IMR-90 (cell line): ENCODE measurements at regions not wholly inside any gene's neighbourhood (a gene's known extent, or its start where the extent isn't known, plus 50 kb on each side); places are given as distances from the start of the nearest gene placed in this dataset.

Source experiments
- ATAC-seq: fragments of 200-7000 bp; cut with Tn5 transposase; 2 replicates; pipeline ENCODE4 v1.9.1; 2020; ENCODE audit warnings: low read depth, mild to moderate bottlenecking, moderate library complexity
- BruUV-seq: library from RNA; stranded (reverse); fragments of 400-500 nt; replicated peaks from 2 replicates; lab custom pipeline; 2021; lab: Mats Ljungman, UMichigan
- CTCF ChIA-PET: fragments of 300-600 bp; formaldehyde crosslinking; extraction: SDS; loops from one replicate; lab custom pipeline; 2021; ENCODE audit warnings: antibody characterized with exemption; lab: Yijun Ruan, JAX
- POLR2A ChIA-PET: fragments of 300-600 bp; sonication (Branson Sonifier 250); formaldehyde crosslinking; loops from one replicate; lab custom pipeline; 2022; ENCODE audit warnings: antibody characterized with exemption; ENCODE audit not compliant: unreplicated experiment; lab: Charles Lee
- DNase-seq: peaks from one replicate; pipeline ENCODE4 v3.0.0; 2013
- H2AFZ ChIP-seq: replicated peaks from 2 replicates; pipeline ENCODE3; 2013; ENCODE audit warnings: low read length, mild to moderate bottlenecking; ENCODE audit not compliant: poor library complexity
- H2AK5ac ChIP-seq: 2 replicates; pipeline ENCODE4 v1.6.1; 2013; ENCODE audit warnings: low read depth, low read length, inconsistent platforms
- H2AK9ac ChIP-seq: replicated peaks from 2 replicates; pipeline ENCODE3; 2013; ENCODE audit warnings: mild to moderate bottlenecking, low read depth, low read length, moderate library complexity; ENCODE audit not compliant: poor library complexity
- H2BK120ac ChIP-seq: 2 replicates; pipeline ENCODE4 v1.6.1; 2013; ENCODE audit warnings: low read depth, low read length, inconsistent platforms
- H2BK15ac ChIP-seq: 3 replicates; pipeline ENCODE4 v1.6.1; 2013; ENCODE audit warnings: low read depth, low read length, inconsistent platforms
- H2BK20ac ChIP-seq: 2 replicates; pipeline ENCODE4 v1.6.1; 2013; ENCODE audit warnings: low read depth, mild to moderate bottlenecking, inconsistent platforms, low read length, moderate library complexity
- H2BK5ac ChIP-seq: 2 replicates; pipeline ENCODE4 v1.6.1; 2013; ENCODE audit warnings: mild to moderate bottlenecking, low read depth, low read length, inconsistent platforms; ENCODE audit not compliant: poor library complexity, severe bottlenecking
- H3K14ac ChIP-seq: replicated peaks from 2 replicates; pipeline ENCODE4 v1.6.1; 2013; ENCODE audit warnings: low read depth, low read length, inconsistent platforms
- H3K18ac ChIP-seq: 2 replicates; pipeline ENCODE4 v1.6.1; 2013; ENCODE audit warnings: low read depth, low read length, control low read depth
- H3K23ac ChIP-seq: 2 replicates; pipeline ENCODE4 v1.6.1; 2013; ENCODE audit warnings: low read depth, low read length, inconsistent platforms
- H3K27ac ChIP-seq: 2 replicates; pipeline ENCODE4 v1.5.1; 2013; ENCODE audit warnings: mild to moderate bottlenecking, control low read depth, low read length; ENCODE audit not compliant: insufficient read depth
- H3K27me3 ChIP-seq: 2 replicates; pipeline ENCODE4 v1.6.1; 2013; ENCODE audit warnings: low read length; ENCODE audit not compliant: control insufficient read depth, insufficient read depth
- H3K36me3 ChIP-seq: 2 replicates; pipeline ENCODE4 v1.6.1; 2013; ENCODE audit warnings: low read length, mixed read lengths; ENCODE audit not compliant: control insufficient read depth, insufficient read depth
- H3K4ac ChIP-seq: 2 replicates; pipeline ENCODE4 v1.6.1; 2013; ENCODE audit warnings: low read depth, low read length, inconsistent platforms
- H3K4me1 ChIP-seq: 2 replicates; pipeline ENCODE4 v1.6.1; 2013; ENCODE audit warnings: low read length, mixed read lengths; ENCODE audit not compliant: control insufficient read depth, insufficient read depth
- H3K4me2 ChIP-seq: 2 replicates; pipeline ENCODE4 v1.6.1; 2013; ENCODE audit warnings: low read depth, mild to moderate bottlenecking, control low read depth, low read length, moderate library complexity
- H3K4me3 ChIP-seq: 2 replicates; pipeline ENCODE4 v1.5.1; 2013; ENCODE audit warnings: low read depth, mild to moderate bottlenecking, control low read depth, low read length, moderate library complexity; ENCODE audit not compliant: insufficient read depth
- H3K56ac ChIP-seq: 2 replicates; pipeline ENCODE4 v1.6.1; 2013; ENCODE audit warnings: low read length, inconsistent platforms; ENCODE audit not compliant: insufficient read depth; ENCODE audit errors: extremely low read depth
- H3K79me1 ChIP-seq, 2 experiments: 2 replicates each; pipeline ENCODE4 v1.6.1; 2013; ENCODE audit warnings: low read length in 2 of 2, inconsistent platforms in 1 of 2, low read depth in 1 of 2
- H3K9ac ChIP-seq: 2 replicates; pipeline ENCODE4 v1.6.1; 2013; ENCODE audit warnings: low read depth, low read length, control low read depth
- H3K9me1 ChIP-seq: 2 replicates; pipeline ENCODE4 v1.6.1; 2013; ENCODE audit warnings: low read length, inconsistent platforms; ENCODE audit not compliant: insufficient read depth
- H3K9me3 ChIP-seq: 2 replicates; pipeline ENCODE4 v1.6.1; 2013; ENCODE audit warnings: low read length; ENCODE audit not compliant: control insufficient read depth, insufficient read depth
- H4K20me1 ChIP-seq: 2 replicates; pipeline ENCODE4 v1.6.1; 2013; ENCODE audit warnings: low read length, inconsistent platforms; ENCODE audit not compliant: insufficient read depth
- H4K5ac ChIP-seq: 2 replicates; pipeline ENCODE4 v1.6.1; 2013; ENCODE audit warnings: mild to moderate bottlenecking, low read depth, low read length, control low read depth
- H4K8ac ChIP-seq, 2 experiments: 2 replicates each; pipeline ENCODE4 v1.6.1; 2013; ENCODE audit warnings: low read depth in 2 of 2, low read length in 2 of 2, control low read depth in 1 of 2, inconsistent platforms in 1 of 2
- H4K91ac ChIP-seq: 2 replicates; pipeline ENCODE4 v1.6.1; 2013; ENCODE audit warnings: low read depth, low read length, inconsistent platforms; ENCODE audit not compliant: insufficient read depth
- MXI1 ChIP-seq: IDR thresholded peaks from 2 replicates; pipeline ENCODE4 v1.6.1; 2012; ENCODE audit warnings: low read depth, mild to moderate bottlenecking, low read length, moderate library complexity, borderline replicate concordance
- NFE2L2 ChIP-seq: fragments of 150-350 bp; IDR thresholded peaks from 2 replicates; pipeline ENCODE4 v1.6.1; 2016; ENCODE audit warnings: low read depth, mild to moderate bottlenecking, low read length
- RCOR1 ChIP-seq: IDR thresholded peaks from 2 replicates; pipeline ENCODE4 v1.6.1; 2012; ENCODE audit warnings: mild to moderate bottlenecking, low read length, improper control_type of control experiment; ENCODE audit not compliant: insufficient replicate concordance
- RFX5 ChIP-seq: IDR thresholded peaks from 2 replicates; pipeline ENCODE4 v1.8.0; 2012; ENCODE audit warnings: low read depth, mild to moderate bottlenecking, low read length, moderate library complexity
- WGBS, 2 experiments: methylation state at CpG; one replicate each; pipeline versions ENCODE4 v1.1.5 to v1.1.7; 2013; ENCODE audit warnings: missing lambda C conversion rate in 2 of 2; ENCODE audit not compliant: insufficient read length in 1 of 2; ENCODE audit errors: extremely low coverage in 2 of 2; 5-methylcytosine and 5-hydroxymethylcytosine counted together
- dilution Hi-C: fragments of 300-500 bp; cut with HindIII; formaldehyde crosslinking; loops from one replicate; pipeline ENCODE4 v1.14.3; 2018; ENCODE audit warnings: low sequenced_read_pairs; ENCODE audit not compliant: unreplicated experiment
- in situ Hi-C: fragments of 300-500 bp; cut with MboI; formaldehyde crosslinking; loops from 3 replicates; pipeline ENCODE4 v1.14.3; 2019; ENCODE audit warnings: low sequenced_read_pairs, inconsistent platforms, mixed read lengths
- intact Hi-C: fragments of 100-400 bp; cut with micrococcal nuclease; formaldehyde crosslinking; loops from 2 replicates; pipeline ENCODE4 v1.10.0; 2022

DNA sequence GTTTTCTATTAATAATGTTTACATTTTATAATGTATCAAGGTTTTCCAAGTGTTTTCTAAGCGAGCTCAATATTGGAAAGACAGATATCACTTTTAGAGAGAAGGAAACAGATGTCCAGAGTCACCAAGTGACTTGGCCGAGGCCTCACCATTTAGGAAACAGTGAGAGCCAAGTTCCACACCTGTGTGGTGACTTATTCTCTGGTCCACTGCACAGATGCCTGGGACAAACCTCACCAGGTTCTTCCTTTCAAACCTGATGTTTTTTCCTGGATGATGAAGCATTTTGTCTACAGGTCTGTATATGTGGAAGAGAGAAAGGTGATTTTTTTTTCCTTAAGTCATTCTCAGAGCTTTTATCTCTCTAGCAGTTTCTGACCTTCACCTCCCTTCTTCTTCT is 280.7 kb downstream of the LPIN1 start:
- H2BK120ac ChIP-seq: no peak overlapping the region
- CTCF ChIA-PET: no interaction called here
- no peak overlapping the region for H2BK15ac ChIP-seq

More for the DNA sequence above, 280.7 kb downstream of the LPIN1 start:
- 80% methylated on average over 1 of the region's 2 CpGs; no CpG with 5 or more reads in 1 of the 2 experiments for WGBS, 2 experiments
- Histone ChIP-seq H2BK20ac (no peak overlapping the region), H3K56ac (no peak overlapping the region), H2AK5ac (no peak overlapping the region), H3K79me1 (no peaks in the 10 kb centered on the region), H3K9me1 (no peaks in the 10 kb centered on the region; the same call in 1 of the 2 replicates), H4K8ac (no peak overlapping the region), H3K27me3 (no peaks in the 10 kb centered on the region), H3K36me3 (no peaks in the 10 kb centered on the region), H3K4me3 (no peak overlapping the region), H3K4me1 (no peaks in the 10 kb centered on the region), H3K4me2 (no peak overlapping the region), H3K23ac (no peak overlapping the region), H3K14ac (no peak overlapping the region), H2AFZ (no peak overlapping the region), H3K4ac (no peak overlapping the region), H4K5ac (no peak overlapping the region), H3K18ac (no peak overlapping the region), H4K20me1 (no peaks in the 10 kb centered on the region), H4K91ac (no peak overlapping the region), H2AK9ac (no peak overlapping the region), H3K27ac (no peak overlapping the region), H3K9ac (no peak overlapping the region), H3K9me3 (no peaks in the 10 kb centered on the region), H2BK5ac (no peak overlapping the region)
- POLR2A ChIA-PET: no interaction called here
- intact Hi-C loops (no loop called here), in situ Hi-C loops (no loop called here), dilution Hi-C loops (no loop called here)
- no peak for ATAC-seq
- BruUV-seq: no TSS peak
- no peak for DNase-seq
- TF ChIP-seq RFX5: no peak
- TF ChIP-seq MXI1: no peak
- no peak for TF ChIP-seq NFE2L2
- no peak for TF ChIP-seq RCOR1
